GM12873 (cell line): ENCODE measurements at regions not wholly inside any gene's neighbourhood (a gene's known extent, or its start where the extent isn't known, plus 50 kb on each side); places are given as distances from the start of the nearest gene placed in this dataset.

Experiments used
- TF ChIP-seq, protein P1 (sequence below): IDR thresholded peaks from 2 replicates; pipeline ENCODE4 v1.5.1; 2012; ENCODE audit warnings: low read depth, mild to moderate bottlenecking, moderate library complexity, low read length, control low read depth; ENCODE audit not compliant: insufficient read depth; ENCODE audit errors: missing control alignments

DNA sequence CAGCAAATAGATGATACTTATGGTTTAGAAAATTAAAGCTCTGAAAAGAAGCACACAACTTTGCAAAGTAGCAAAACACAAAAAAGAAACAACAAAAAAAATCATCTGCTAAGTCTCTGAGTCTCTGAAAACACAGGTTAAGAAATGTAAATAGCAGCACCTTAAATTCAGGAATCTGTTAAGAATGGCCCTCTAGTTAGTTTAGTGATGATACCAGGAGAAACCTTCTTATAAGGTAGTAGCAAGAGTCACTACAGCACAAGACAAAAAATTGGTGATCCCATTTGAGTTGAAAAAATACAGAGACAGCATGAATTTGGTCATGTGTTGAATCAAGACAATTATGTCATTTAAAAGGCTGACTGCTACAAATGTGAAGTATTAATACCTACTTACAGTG, 308.2 kb upstream of the ADGRL3 start:
- TF ChIP-seq, protein P1, sequence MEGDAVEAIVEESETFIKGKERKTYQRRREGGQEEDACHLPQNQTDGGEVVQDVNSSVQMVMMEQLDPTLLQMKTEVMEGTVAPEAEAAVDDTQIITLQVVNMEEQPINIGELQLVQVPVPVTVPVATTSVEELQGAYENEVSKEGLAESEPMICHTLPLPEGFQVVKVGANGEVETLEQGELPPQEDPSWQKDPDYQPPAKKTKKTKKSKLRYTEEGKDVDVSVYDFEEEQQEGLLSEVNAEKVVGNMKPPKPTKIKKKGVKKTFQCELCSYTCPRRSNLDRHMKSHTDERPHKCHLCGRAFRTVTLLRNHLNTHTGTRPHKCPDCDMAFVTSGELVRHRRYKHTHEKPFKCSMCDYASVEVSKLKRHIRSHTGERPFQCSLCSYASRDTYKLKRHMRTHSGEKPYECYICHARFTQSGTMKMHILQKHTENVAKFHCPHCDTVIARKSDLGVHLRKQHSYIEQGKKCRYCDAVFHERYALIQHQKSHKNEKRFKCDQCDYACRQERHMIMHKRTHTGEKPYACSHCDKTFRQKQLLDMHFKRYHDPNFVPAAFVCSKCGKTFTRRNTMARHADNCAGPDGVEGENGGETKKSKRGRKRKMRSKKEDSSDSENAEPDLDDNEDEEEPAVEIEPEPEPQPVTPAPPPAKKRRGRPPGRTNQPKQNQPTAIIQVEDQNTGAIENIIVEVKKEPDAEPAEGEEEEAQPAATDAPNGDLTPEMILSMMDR: no peak

DNA sequence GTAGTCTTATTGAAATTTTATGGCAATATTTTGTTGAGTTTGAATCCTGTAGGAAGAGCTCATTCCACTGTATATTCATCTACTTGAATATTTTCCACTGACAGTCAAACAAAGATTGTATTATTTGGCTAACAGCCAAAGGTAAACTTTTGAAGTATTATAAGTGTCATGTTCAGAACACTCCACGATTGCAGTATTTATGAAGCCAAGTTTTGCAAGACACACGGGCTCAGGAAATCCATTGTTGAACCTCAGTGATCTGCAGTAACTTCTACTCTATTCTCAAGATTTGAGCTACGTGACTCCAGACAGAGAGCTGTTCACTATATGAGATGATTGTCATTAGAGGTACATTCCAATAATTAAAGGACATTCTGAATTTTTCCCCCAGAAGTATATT, 302.7 kb upstream of the ADGRL3 start:
- TF ChIP-seq, protein P1: no peak

DNA sequence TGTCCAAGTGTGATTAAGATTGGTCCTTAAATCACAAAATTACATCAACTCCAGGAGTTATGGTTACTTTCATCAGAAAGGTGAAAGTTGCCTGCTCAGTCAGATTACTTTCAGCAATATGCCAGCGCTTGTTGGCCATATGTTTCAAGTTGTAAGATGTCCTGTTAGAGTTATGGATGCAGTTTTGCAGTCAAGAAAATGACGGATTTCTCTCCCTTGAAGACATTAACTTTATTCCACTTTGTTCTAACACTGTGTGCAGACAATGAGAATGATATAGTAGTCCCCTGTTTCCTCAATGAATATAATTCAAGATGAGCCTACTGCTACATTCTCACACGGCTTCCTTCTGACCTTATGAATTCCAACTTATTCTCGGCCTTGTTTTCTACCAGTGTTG, 295.0 kb upstream of the ADGRL3 start:
- TF ChIP-seq, protein P1: no peak

DNA sequence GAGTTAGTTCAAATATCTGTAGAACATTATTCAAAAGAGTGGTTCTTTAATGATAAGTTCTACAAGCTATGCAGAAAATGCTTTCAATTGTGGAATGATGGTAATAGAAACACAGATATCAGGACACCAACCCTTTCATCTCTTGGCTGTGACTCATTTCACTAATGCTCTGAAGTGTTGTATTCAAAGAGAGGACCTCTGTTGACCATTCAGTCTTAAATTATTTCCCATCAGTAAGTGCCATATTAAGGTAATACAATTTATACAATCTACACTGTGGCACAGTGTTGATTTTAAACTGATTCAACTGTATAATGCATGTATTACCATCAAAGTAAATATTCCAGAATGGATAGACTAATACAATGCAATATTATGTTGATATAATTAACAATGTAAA, 289.0 kb upstream of the ADGRL3 start:
- TF ChIP-seq, protein P1: no peak

DNA sequence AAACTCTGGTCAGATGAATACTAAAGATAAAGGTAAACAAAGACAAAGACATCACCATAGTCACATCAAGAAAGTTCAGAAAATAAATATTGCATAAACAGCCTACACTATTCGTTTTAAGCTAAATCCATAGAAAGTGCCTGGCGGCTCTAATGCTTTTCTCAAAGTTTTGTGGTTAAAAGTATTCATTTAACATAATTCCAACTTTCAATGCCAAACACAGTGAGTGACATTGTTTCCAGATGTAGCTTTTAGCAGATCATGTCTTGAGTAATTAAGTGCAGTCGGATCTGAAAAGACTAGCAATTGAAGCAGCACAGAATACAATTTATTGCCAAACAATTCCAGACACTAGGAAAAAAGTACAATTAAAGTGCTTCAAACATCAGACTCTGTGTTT, 287.1 kb upstream of the ADGRL3 start:
- TF ChIP-seq, protein P1: no peak

DNA sequence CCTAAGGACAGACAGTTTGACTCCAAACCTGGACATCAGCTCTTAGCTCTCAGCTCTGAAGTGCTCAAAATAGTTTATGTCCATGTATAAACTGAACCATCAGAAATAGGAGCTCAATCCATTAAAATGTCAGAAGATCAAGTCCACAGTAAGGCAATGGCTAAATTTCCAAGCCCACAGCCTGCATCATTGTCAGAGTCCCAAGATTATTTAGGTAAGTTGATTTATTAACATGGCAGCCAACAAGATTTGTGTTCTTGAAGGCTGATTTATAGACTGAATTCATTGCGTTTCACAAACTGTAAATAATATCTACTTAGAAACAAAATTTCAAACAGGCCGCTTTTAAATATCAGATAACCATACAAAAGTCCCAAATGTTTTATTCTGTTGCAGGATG, 286.5 kb upstream of the ADGRL3 start:
- TF ChIP-seq, protein P1: no peak

DNA sequence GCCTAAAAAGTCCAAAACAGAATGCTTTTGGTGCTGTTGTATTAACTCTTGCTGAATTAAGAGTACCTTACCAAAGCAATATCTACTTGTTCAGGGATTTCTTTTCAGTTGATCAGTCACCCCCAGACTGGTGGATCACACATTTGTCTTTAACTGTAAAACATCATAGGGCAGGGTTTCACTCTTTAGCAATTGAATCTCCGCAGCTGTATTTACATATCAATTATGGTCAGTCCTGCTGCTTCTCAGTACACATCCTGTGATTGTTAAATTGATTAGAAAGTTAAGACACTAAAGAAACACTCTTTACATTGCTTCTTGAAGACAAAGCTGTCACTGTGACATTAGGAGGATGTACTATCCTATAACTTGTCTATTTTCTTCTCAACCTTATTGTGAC, 277.1 kb upstream of the ADGRL3 start:
- TF ChIP-seq, protein P1: no peak
